HepG2 (cell line): ENCODE measurements at regions not wholly inside any gene's neighbourhood (a gene's known extent, or its start where the extent isn't known, plus 50 kb on each side); places are given as distances from the start of the nearest gene placed in this dataset.

Experiments used
- ATAC-seq: fragments of 200-7000 bp; cut with Tn5 transposase; 3 replicates; pipeline ENCODE4 v1.9.1; 2020; ENCODE audit warnings: mild to moderate bottlenecking, moderate library complexity
- BruUV-seq: library from RNA; stranded (reverse); fragments of 400-500 nt; replicated peaks from 2 replicates; lab custom pipeline; 2021; lab: Mats Ljungman, UMichigan
- CTCF ChIA-PET: fragments of 300-600 bp; formaldehyde crosslinking; extraction: SDS; loops from one replicate; lab custom pipeline; 2021; ENCODE audit warnings: low total read pairs, inconsistent platforms, low intra/inter-chr PET ratio; lab: Yijun Ruan, JAX
- POLR2A ChIA-PET: fragments of 350-600 bp; sonication (Branson Sonifier 250); formaldehyde crosslinking; loops from one replicate; lab custom pipeline; 2020; ENCODE audit warnings: antibody characterized with exemption, inconsistent platforms; lab: Yijun Ruan, JAX
- DNase-seq: peaks from one replicate; pipeline ENCODE4 v3.0.0-alpha.2; 2015; ENCODE audit warnings: low spot score
- FAIRE-seq: peaks from 3 replicates; lab custom pipeline; 2011; peaks lifted over from hg19 to GRCh38; lab: Jason Lieb, UNC
- H2AFZ ChIP-seq: one replicate; pipeline ENCODE4 v1.6.1; 2011; ENCODE audit warnings: low read length, inconsistent platforms
- H3K27ac ChIP-seq: fragments of 300-600 bp; 3 replicates; pipeline ENCODE4 v1.8.0; 2011; ENCODE audit warnings: mixed run types, mild to moderate bottlenecking, mixed read lengths, low read length, inconsistent platforms; ENCODE audit not compliant: insufficient read depth; ENCODE audit errors: extremely low read length
- H3K27me3 ChIP-seq, 2 experiments: fragments of 200-600 bp in 1 of 2; 2 replicates in 1 of 2; 3 replicates in 1 of 2; pipeline versions ENCODE4 v1.6.0 to v1.8.0; 2011; ENCODE audit warnings: low read length in 2 of 2, mild to moderate bottlenecking in 2 of 2, moderate library complexity in 2 of 2, inconsistent platforms in 1 of 2; ENCODE audit not compliant: insufficient read depth in 2 of 2, control insufficient read depth in 1 of 2
- H3K36me3 ChIP-seq, 2 experiments: fragments of 200-600 bp in 1 of 2; replicated peaks in 1 of 2; 2 replicates in 1 of 2; 3 replicates in 1 of 2; pipeline versions ENCODE4 v1.5.1 to v1.8.0; 2011; ENCODE audit warnings: low read length in 2 of 2, inconsistent platforms in 1 of 2; ENCODE audit not compliant: insufficient read depth in 2 of 2, control insufficient read depth in 1 of 2
- H3K4me1 ChIP-seq: 2 replicates; pipeline ENCODE4 v1.5.1; 2012; ENCODE audit warnings: low read length, inconsistent platforms; ENCODE audit not compliant: insufficient read depth
- H3K4me2 ChIP-seq: 2 replicates; pipeline ENCODE4 v1.6.0; 2011; ENCODE audit warnings: low read depth, low read length, inconsistent platforms
- H3K4me3 ChIP-seq, 3 experiments: fragments of 200-600 bp in 1 of 3; sonication (generic), shearing (Covaris generic) in 1 of 3; replicated peaks in 1 of 3; 2 replicates each; pipeline ENCODE4 v1.5.1; 2011 to 2016; ENCODE audit warnings: low read length in 3 of 3, inconsistent platforms in 2 of 3, low read depth in 2 of 3, mild to moderate bottlenecking in 2 of 3, control low read depth in 1 of 3, mixed read lengths in 1 of 3; ENCODE audit not compliant: insufficient read depth in 1 of 3
- H3K79me2 ChIP-seq: one replicate; pipeline ENCODE4 v1.6.1; 2011; ENCODE audit warnings: low read length, inconsistent platforms; ENCODE audit not compliant: insufficient read depth
- H3K9ac ChIP-seq: 2 replicates; pipeline ENCODE4 v1.6.0; 2011; ENCODE audit warnings: mild to moderate bottlenecking, low read depth, low read length, inconsistent platforms; ENCODE audit not compliant: insufficient read depth
- H3K9me3 ChIP-seq: 2 replicates; pipeline ENCODE4 v1.5.1; 2012; ENCODE audit warnings: mild to moderate bottlenecking, low read length
- H4K20me1 ChIP-seq: 2 replicates; pipeline ENCODE4 v1.6.0; 2011; ENCODE audit warnings: inconsistent platforms, mild to moderate bottlenecking, low read length, moderate library complexity; ENCODE audit not compliant: insufficient read depth
- ETV6 ChIP-seq: sonication (generic); formaldehyde crosslinking; conservative IDR thresholded peaks from 2 replicates; pipeline ENCODE4 v1.4.0; 2020; ENCODE audit warnings: missing genetic modification reagents
- EZH2 ChIP-seq: conservative IDR thresholded peaks from 2 replicates; pipeline ENCODE4 v1.6.1; 2012; ENCODE audit warnings: mild to moderate bottlenecking, low read depth, low read length, moderate library complexity
- HNF1B ChIP-seq: sonication (generic); formaldehyde crosslinking; IDR thresholded peaks from 2 replicates; pipeline ENCODE4 v1.5.1; 2020; ENCODE audit warnings: mild to moderate bottlenecking, moderate library complexity, missing genetic modification reagents
- HOXA3 ChIP-seq: sonication (generic); formaldehyde crosslinking; IDR thresholded peaks from 2 replicates; pipeline ENCODE4 v1.5.0; 2020; ENCODE audit warnings: missing genetic modification reagents
- NFIC ChIP-seq: IDR thresholded peaks from 2 replicates; pipeline ENCODE4 v1.6.1; 2012; ENCODE audit warnings: mild to moderate bottlenecking, low read length, inconsistent platforms
- RBFOX2 ChIP-seq: fragments of 200-400 bp; formaldehyde crosslinking; IDR thresholded peaks from 2 replicates; pipeline ENCODE4 v1.6.1; 2017; ENCODE audit warnings: low read depth, mild to moderate bottlenecking, low read length
- RFXAP ChIP-seq: sonication (generic); formaldehyde crosslinking; IDR thresholded peaks from 2 replicates; pipeline ENCODE4 v1.4.0; 2020; ENCODE audit warnings: missing genetic modification reagents, borderline replicate concordance
- TRIM22 ChIP-seq: fragments of 450-650 bp; IDR thresholded peaks from 2 replicates; pipeline ENCODE4 v1.6.1; 2017
- ZC3H13 ChIP-seq: sonication (generic); formaldehyde crosslinking; IDR thresholded peaks from 2 replicates; pipeline ENCODE4 v1.8.1; 2023; ENCODE audit warnings: mild to moderate bottlenecking, missing genetic modification reagents, moderate library complexity
- ZNF605 ChIP-seq: sonication (generic); formaldehyde crosslinking; IDR thresholded peaks from 2 replicates; pipeline ENCODE4 v1.8.0; 2022; ENCODE audit warnings: mild to moderate bottlenecking, missing genetic modification reagents
- ZNF780A ChIP-seq: sonication (generic); formaldehyde crosslinking; IDR thresholded peaks from 2 replicates; pipeline ENCODE4 v1.8.0; 2022; ENCODE audit warnings: mild to moderate bottlenecking, missing genetic modification reagents, moderate library complexity
- WGBS: methylation state at CpG from one replicate; pipeline ENCODE4 v1.1.6; 2017; ENCODE audit warnings: low lambda C conversion rate; 5-methylcytosine and 5-hydroxymethylcytosine counted together
- in situ Hi-C: cut with HindIII; loops from 2 replicates; pipeline ENCODE4 v1.10.0; 2017; ENCODE audit warnings: low pct_unique_long_range_greater_than_20kb; ENCODE audit not compliant: extremely low pct_ligation_motif_present
- intact Hi-C: fragments of 100-400 bp; cut with micrococcal nuclease; formaldehyde crosslinking; loops from one replicate; pipeline ENCODE4 v1.10.0; 2022; ENCODE audit not compliant: unreplicated experiment
- TF ChIP-seq, protein P1 (sequence below): IDR thresholded peaks from 2 replicates; pipeline ENCODE4 v1.6.1; 2016; ENCODE audit warnings: mild to moderate bottlenecking, missing biosample characterization, missing genetic modification reagents
- TF ChIP-seq, protein P2 (sequence below): sonication (generic); formaldehyde crosslinking; IDR thresholded peaks from 2 replicates; pipeline ENCODE4 v1.5.0; 2020; ENCODE audit warnings: mild to moderate bottlenecking, missing genetic modification reagents, moderate library complexity

- 11% methylated on average over 3 of the region's 3 CpGs for WGBS
Observed at GRCh38 chr5:3509290-3509689, 86.3 kb upstream of the IRX1 start.

GRCh38 chr5:3508395-3508794 lies 87.2 kb upstream of the IRX1 start:
- Histone ChIP-seq H3K9me3 (no peaks in the 10 kb centered on the region), H3K79me2 (no peaks in the 10 kb centered on the region), H3K27me3 (no peaks in the 10 kb centered on the region; a peak in 1 of 5 replicates), H2AFZ (no peak overlapping the region), H4K20me1 (no peaks in the 10 kb centered on the region), H3K4me1 (peaks cover 9% of the 10 kb centered on the region), H3K36me3 (no peaks in the 10 kb centered on the region), H3K4me3 (no peak overlapping the region), H3K9ac (no peak overlapping the region), H3K27ac (no peak overlapping the region), H3K4me2 (no peak overlapping the region)
- ChIA-PET POLR2A (no interaction called here), CTCF (no interaction called here)
- in situ Hi-C loops: no loop called here
- no TSS peak for BruUV-seq
- FAIRE-seq: no peak
- DNase-seq: no peak
- intact Hi-C loops: no loop called here
- ATAC-seq: no peak
- WGBS: 33% methylated on average over 3 of the region's 3 CpGs
- no peak for TF ChIP-seq RBFOX2
- no peak for TF ChIP-seq NFIC
- TF ChIP-seq ETV6 (CRISPR knock-in tag): no peak
- no peak for TF ChIP-seq HOXA3 (CRISPR knock-in tag)
- no peak for TF ChIP-seq ZC3H13 (CRISPR knock-in tag)
- TF ChIP-seq TRIM22: no peak
- TF ChIP-seq ZNF780A (CRISPR knock-in tag): no peak
- no peak for TF ChIP-seq ZNF605
- TF ChIP-seq, protein P1, sequence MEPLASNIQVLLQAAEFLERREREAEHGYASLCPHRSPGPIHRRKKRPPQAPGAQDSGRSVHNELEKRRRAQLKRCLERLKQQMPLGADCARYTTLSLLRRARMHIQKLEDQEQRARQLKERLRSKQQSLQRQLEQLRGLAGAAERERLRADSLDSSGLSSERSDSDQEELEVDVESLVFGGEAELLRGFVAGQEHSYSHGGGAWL (CRISPR knock-in tag): no peak
- TF ChIP-seq EZH2: no peak
- TF ChIP-seq HNF1B (CRISPR knock-in tag): no peak

More at GRCh38 chr5:3509290-3509689, 86.3 kb upstream of the IRX1 start:
- DNase-seq: peak; percentile 4
- Histone ChIP-seq H3K27me3 (no peaks in the 10 kb centered on the region; a peak in 1 of 5 replicates), H3K9me3 (no peaks in the 10 kb centered on the region), H3K4me2 (no peak overlapping the region), H3K9ac (no peak overlapping the region), H2AFZ (no peak overlapping the region), H3K4me1 (peaks cover 9% of the 10 kb centered on the region), H3K27ac (no peak overlapping the region), H3K79me2 (no peaks in the 10 kb centered on the region), H3K4me3 (no peak overlapping the region), H4K20me1 (no peaks in the 10 kb centered on the region), H3K36me3 (no peaks in the 10 kb centered on the region)
- no peak for TF ChIP-seq RFXAP (CRISPR knock-in tag)
- TF ChIP-seq, protein P2, sequence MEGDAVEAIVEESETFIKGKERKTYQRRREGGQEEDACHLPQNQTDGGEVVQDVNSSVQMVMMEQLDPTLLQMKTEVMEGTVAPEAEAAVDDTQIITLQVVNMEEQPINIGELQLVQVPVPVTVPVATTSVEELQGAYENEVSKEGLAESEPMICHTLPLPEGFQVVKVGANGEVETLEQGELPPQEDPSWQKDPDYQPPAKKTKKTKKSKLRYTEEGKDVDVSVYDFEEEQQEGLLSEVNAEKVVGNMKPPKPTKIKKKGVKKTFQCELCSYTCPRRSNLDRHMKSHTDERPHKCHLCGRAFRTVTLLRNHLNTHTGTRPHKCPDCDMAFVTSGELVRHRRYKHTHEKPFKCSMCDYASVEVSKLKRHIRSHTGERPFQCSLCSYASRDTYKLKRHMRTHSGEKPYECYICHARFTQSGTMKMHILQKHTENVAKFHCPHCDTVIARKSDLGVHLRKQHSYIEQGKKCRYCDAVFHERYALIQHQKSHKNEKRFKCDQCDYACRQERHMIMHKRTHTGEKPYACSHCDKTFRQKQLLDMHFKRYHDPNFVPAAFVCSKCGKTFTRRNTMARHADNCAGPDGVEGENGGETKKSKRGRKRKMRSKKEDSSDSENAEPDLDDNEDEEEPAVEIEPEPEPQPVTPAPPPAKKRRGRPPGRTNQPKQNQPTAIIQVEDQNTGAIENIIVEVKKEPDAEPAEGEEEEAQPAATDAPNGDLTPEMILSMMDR (CRISPR knock-in tag): peak; percentile 26; the same call in 1 of the 2 replicates
- BruUV-seq: no TSS peak
- ATAC-seq: peak; percentile 90
- in situ Hi-C loops: no loop called here
- intact Hi-C loops: no loop called here
- FAIRE-seq: no peak
- ChIA-PET CTCF (no interaction called here), POLR2A (no interaction called here)
